ENCODE measurements at regions not wholly inside any gene's neighbourhood (a gene's known extent, or its start where the extent isn't known, plus 50 kb on each side); places are given as distances from the start of the nearest gene placed in this dataset.

DNA sequence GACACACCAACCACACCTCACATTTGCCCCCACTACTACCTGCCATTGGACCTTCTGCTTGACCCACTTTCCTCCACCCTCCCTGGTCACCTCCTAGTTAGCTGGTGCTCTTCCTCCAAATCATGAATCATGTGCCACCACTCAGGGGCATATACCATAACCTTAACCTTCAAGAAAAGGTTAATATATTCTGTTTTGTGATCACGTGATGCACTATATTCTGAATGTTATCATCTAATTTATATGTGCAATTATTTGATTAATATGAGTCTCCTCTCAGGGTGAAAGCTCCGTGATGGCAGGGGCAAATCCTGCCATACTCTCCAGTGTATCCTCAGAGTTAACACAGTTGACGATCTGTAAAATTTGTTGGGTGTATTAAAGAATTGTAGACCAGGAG, 635.5 kb downstream of the XPNPEP1 start:
- Histone ChIP-seq H3K4me3 (no peak overlapping the region), H3K27ac (no peak overlapping the region), H3K36me3 (no peaks in the 10 kb centered on the region), H3K9me3 (no peaks in the 10 kb centered on the region), H3K4me1 (peaks cover 0 to 30% (median 25%) of the 10 kb centered on the region in 4 donors), H3K27me3 (no peaks in the 10 kb centered on the region)
- no peak for DNase-seq
- TF ChIP-seq EP300 (IDR thresholded peaks at IDR 0.05), result no peak
- WGBS, 2 donors, result 83 to 88% methylated on average over 3 of the region's 3 CpGs
- intact Hi-C loops (cut with DNase I), result no loop called here

DNA sequence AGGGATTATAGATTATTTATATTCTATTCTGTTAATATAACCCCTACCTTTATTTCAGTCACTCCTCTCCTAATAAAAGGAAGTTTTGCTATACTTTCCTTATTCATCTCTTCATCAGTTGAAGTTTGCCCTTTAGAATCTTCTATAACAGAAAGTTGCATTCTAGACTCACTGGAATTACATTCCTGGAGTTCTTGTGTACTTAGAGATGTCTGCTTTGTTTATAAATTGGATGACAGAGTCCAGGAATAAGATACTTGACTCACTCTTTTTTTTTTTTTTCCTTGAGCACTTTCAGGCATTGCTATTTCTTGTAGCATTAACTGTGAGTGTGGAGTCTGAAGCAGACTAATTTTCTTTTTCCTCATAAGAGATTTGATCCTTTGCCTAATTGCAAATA, 640.8 kb downstream of the XPNPEP1 start:
- intact Hi-C loops (cut with DNase I), result no loop called here
- no peaks in the 10 kb centered on the region for H3K9me3 ChIP-seq
- H3K4me3 ChIP-seq, result no peak overlapping the region
- no peak for DNase-seq
- peaks cover 0 to 63% (median 39%) of the 10 kb centered on the region in 4 donors for H3K4me1 ChIP-seq
- peak overlapping the region in 3 of 4 donors; percentile 58 to 64 (median 60) for H3K27ac ChIP-seq
- H3K36me3 ChIP-seq, result no peaks in the 10 kb centered on the region
- TF ChIP-seq EP300 (IDR thresholded peaks at IDR 0.05) (peak in 1 of 4 donors; percentile 85), POLR2AphosphoS5 (IDR thresholded peaks at IDR 0.05) (peak; percentile 10 to 91 (median 76)), POLR2A (IDR thresholded peaks at IDR 0.05) (no peak)
- TF ChIP-seq, protein P1, sequence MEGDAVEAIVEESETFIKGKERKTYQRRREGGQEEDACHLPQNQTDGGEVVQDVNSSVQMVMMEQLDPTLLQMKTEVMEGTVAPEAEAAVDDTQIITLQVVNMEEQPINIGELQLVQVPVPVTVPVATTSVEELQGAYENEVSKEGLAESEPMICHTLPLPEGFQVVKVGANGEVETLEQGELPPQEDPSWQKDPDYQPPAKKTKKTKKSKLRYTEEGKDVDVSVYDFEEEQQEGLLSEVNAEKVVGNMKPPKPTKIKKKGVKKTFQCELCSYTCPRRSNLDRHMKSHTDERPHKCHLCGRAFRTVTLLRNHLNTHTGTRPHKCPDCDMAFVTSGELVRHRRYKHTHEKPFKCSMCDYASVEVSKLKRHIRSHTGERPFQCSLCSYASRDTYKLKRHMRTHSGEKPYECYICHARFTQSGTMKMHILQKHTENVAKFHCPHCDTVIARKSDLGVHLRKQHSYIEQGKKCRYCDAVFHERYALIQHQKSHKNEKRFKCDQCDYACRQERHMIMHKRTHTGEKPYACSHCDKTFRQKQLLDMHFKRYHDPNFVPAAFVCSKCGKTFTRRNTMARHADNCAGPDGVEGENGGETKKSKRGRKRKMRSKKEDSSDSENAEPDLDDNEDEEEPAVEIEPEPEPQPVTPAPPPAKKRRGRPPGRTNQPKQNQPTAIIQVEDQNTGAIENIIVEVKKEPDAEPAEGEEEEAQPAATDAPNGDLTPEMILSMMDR (IDR thresholded peaks at IDR 0.05), result no peak
- H3K27me3 ChIP-seq, result no peaks in the 10 kb centered on the region

DNA sequence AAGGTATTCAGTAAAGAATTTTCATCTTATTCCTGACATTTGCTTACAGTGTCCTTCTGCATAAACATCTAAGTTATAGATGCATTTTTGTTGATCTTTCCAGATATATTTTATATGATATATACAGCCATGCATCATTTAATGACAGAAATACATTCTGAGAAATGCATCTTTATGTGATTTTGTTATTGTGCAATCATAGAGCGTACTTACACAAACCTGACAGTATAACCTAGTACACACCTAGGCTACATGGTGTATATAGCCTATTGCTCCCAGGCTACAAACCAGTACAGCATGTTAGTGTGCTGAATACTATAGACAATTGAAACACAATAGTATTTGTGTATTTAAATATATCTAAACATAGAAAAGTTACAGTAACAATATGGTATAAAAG, 642.0 kb downstream of the XPNPEP1 start:
- TF ChIP-seq, protein P1 (IDR thresholded peaks at IDR 0.05), result no peak
- no peak for TF ChIP-seq EP300 (IDR thresholded peaks at IDR 0.05)
- WGBS, 2 donors, result 83 to 89% methylated on average over 1 of the region's 1 CpG
- intact Hi-C loops (cut with DNase I), result no loop called here

DNA sequence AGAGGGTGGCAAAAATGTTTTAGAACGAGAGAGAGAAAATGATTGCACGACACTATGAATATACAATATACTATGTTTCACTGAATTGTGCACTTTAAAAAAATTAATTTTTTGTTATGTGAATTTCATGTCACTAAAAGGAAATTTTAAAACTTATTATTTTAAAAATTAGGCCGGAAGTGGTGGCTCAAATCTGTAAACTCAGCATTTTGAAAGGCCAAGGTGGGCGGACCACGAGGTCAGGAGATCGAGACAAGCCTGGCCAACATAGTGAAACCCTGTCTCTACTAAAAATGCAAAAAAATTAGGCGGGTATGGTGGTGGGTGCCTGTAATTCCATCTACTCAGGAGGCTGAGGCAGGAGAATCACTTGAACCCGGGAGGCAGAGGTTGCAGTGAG, 642.5 kb downstream of the XPNPEP1 start:
- intact Hi-C loops (cut with DNase I), result no loop called here
- WGBS, 2 donors, result 86 to 87% methylated on average over 8 of the region's 8 CpGs
- no peak for DNase-seq
- Histone ChIP-seq H3K4me1 (peaks cover 0 to 65% (median 39%) of the 10 kb centered on the region in 4 donors), H3K4me3 (no peak overlapping the region), H3K27me3 (no peaks in the 10 kb centered on the region), H3K27ac (no peak overlapping the region), H3K9me3 (no peaks in the 10 kb centered on the region), H3K36me3 (no peaks in the 10 kb centered on the region)
- TF ChIP-seq, protein P1 (IDR thresholded peaks at IDR 0.05), result no peak
- TF ChIP-seq EP300 (IDR thresholded peaks at IDR 0.05), result no peak
- TF ChIP-seq POLR2AphosphoS5 (IDR thresholded peaks at IDR 0.05), result no peak
- TF ChIP-seq POLR2A (IDR thresholded peaks at IDR 0.05), result no peak

More for the DNA sequence above, 642.0 kb downstream of the XPNPEP1 start:
- DNase-seq, result no peak
- H3K9me3 ChIP-seq, result no peaks in the 10 kb centered on the region
- H3K36me3 ChIP-seq, result no peaks in the 10 kb centered on the region
- H3K27ac ChIP-seq, result no peak overlapping the region
- no peaks in the 10 kb centered on the region for H3K27me3 ChIP-seq
- H3K4me3 ChIP-seq, result no peak overlapping the region
- peaks cover 0 to 65% (median 39%) of the 10 kb centered on the region in 4 donors for H3K4me1 ChIP-seq

DNA sequence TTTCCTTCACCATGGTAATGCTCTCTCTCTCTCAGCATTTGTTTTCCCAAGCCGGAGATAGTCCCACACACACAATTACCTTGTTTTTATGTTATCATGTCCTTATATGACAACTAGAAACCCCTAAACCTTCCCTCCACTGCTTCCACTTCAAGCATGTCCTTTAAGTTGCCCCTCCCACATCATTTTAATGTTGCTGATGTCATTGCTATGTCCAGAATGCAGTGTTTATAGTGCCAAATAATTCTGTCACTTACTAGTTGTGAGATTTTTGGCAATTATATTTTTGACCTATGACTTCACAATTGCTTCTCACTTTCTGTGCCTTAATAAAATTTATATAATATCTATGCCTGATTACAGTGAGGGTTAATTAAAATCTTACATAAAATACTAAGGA, 645.9 kb downstream of the XPNPEP1 start:
- H3K9me3 ChIP-seq, result no peaks in the 10 kb centered on the region
- DNase-seq, result no peak
- no peak for TF ChIP-seq POLR2AphosphoS5 (IDR thresholded peaks at IDR 0.05)
- no peak for TF ChIP-seq EP300 (IDR thresholded peaks at IDR 0.05)
- no peak for TF ChIP-seq POLR2A (IDR thresholded peaks at IDR 0.05)
- TF ChIP-seq, protein P1 (IDR thresholded peaks at IDR 0.05), result no peak
- WGBS, 2 donors, result 83 to 88% methylated on average over 1 of the region's 1 CpG
- H3K4me3 ChIP-seq, result no peak overlapping the region
- intact Hi-C loops (cut with DNase I), result no loop called here
- no peaks in the 10 kb centered on the region for H3K36me3 ChIP-seq
- H3K27me3 ChIP-seq, result no peaks in the 10 kb centered on the region
- H3K4me1 ChIP-seq, result peaks cover 0 to 46% (median 19%) of the 10 kb centered on the region in 4 donors
- peak overlapping the region; percentile 14 to 42 (median 22) for H3K27ac ChIP-seq
